Tibial nerve (tissue), 4 donors: ENCODE measurements at regions not wholly inside any gene's neighbourhood (a gene's known extent, or its start where the extent isn't known, plus 50 kb on each side); places are given as distances from the start of the nearest gene placed in this dataset.

Experiments used
- DNase-seq, 2 donors: peaks; one replicate each; pipeline ENCODE4 v3.0.0-alpha.2; 2019; ENCODE audit warnings: low spot score in 2 of 2
- H3K27ac ChIP-seq, 4 donors: fragments of 200-600 bp; sonication (generic) in 3 of 4; one replicate each; pipeline ENCODE4 v1.5.1; 2017 to 2019; ENCODE audit warnings: mild to moderate bottlenecking in 1 of 4
- H3K27me3 ChIP-seq, 2 donors: fragments of 200-600 bp; sonication (generic) in 1 of 2; one replicate each; pipeline versions ENCODE4 v1.5.1 to v1.6.0; 2017 to 2019
- H3K36me3 ChIP-seq, 3 donors: fragments of 200-600 bp; sonication (generic); one replicate each; pipeline ENCODE4 v1.5.1; 2018 to 2019
- H3K4me1 ChIP-seq, 4 donors: fragments of 200-600 bp; sonication (generic) in 3 of 4; one replicate each; pipeline ENCODE4 v1.5.1; 2017 to 2019
- H3K4me3 ChIP-seq, 4 donors: fragments of 200-600 bp; sonication (generic) in 3 of 4; one replicate each; pipeline ENCODE4 v1.5.1; 2017 to 2019; ENCODE audit warnings: mild to moderate bottlenecking in 1 of 4, moderate library complexity in 1 of 4
- H3K9me3 ChIP-seq, 4 donors: fragments of 200-600 bp; sonication (generic) in 3 of 4; one replicate each; pipeline ENCODE4 v1.5.1; 2017 to 2019
- CTCF ChIP-seq, 5 experiments: fragments of 200-600 bp in 3 of 5; fragments of 450-650 bp in 2 of 5; sonication (generic) in 3 of 5; IDR thresholded peaks; one replicate each; pipeline ENCODE4 v1.5.1; 2016 to 2019; ENCODE audit warnings: antibody characterized with exemption in 5 of 5, mild to moderate bottlenecking in 3 of 5, moderate library complexity in 2 of 5
- EP300 ChIP-seq, 2 donors: sonication (generic); formaldehyde crosslinking; IDR thresholded peaks; one replicate each; pipeline ENCODE4 v1.6.1; 2017; ENCODE audit warnings: antibody characterized with exemption in 2 of 2, mild to moderate bottlenecking in 1 of 2
- POLR2A ChIP-seq, 2 donors: fragments of 450-650 bp; IDR thresholded peaks; one replicate each; pipeline ENCODE4 v1.6.1; 2017; ENCODE audit warnings: antibody characterized with exemption in 2 of 2, mild to moderate bottlenecking in 2 of 2, moderate library complexity in 2 of 2
- WGBS, 2 donors: methylation state at CpG; one replicate each; pipeline ENCODE4 v1.1.5; 2018; 5-methylcytosine and 5-hydroxymethylcytosine counted together

- Histone ChIP-seq H3K27ac (no peak overlapping the region), H3K27me3 (no peaks in the 10 kb centered on the region), H3K36me3 (no peaks in the 10 kb centered on the region), H3K4me3 (no peak overlapping the region), H3K9me3 (no peaks in the 10 kb centered on the region), H3K4me1 (no peaks in the 10 kb centered on the region)
- TF ChIP-seq EP300 (IDR thresholded peaks at IDR 0.05) (no peak), POLR2A (IDR thresholded peaks at IDR 0.05) (no peak), CTCF (IDR thresholded peaks at IDR 0.05) (no peak)
- no peak for DNase-seq
These were observed 511.6 kb downstream of the DMAC1 start for GRCh38 chr9:7287986-7288385.

GRCh38 chr9:7287065-7287464, 512.5 kb downstream of the DMAC1 start:
- H3K27me3 ChIP-seq, result no peaks in the 10 kb centered on the region
- no peak overlapping the region for H3K4me3 ChIP-seq
- H3K4me1 ChIP-seq, result no peaks in the 10 kb centered on the region
- H3K9me3 ChIP-seq, result no peaks in the 10 kb centered on the region
- TF ChIP-seq POLR2A (IDR thresholded peaks at IDR 0.05) (no peak), EP300 (IDR thresholded peaks at IDR 0.05) (no peak), CTCF (IDR thresholded peaks at IDR 0.05) (no peak)
- 41 to 48% methylated on average over 4 of the region's 4 CpGs for WGBS, 2 donors
- no peak overlapping the region for H3K27ac ChIP-seq
- H3K36me3 ChIP-seq, result no peaks in the 10 kb centered on the region
- DNase-seq, result no peak

GRCh38 chr9:7286101-7286500, 513.5 kb downstream of the DMAC1 start:
- H3K4me1 ChIP-seq, result no peaks in the 10 kb centered on the region
- H3K36me3 ChIP-seq, result no peaks in the 10 kb centered on the region
- no peaks in the 10 kb centered on the region for H3K27me3 ChIP-seq
- no peak overlapping the region for H3K27ac ChIP-seq
- DNase-seq, result no peak
- no peaks in the 10 kb centered on the region for H3K9me3 ChIP-seq
- no peak overlapping the region for H3K4me3 ChIP-seq
- no peak for TF ChIP-seq CTCF (IDR thresholded peaks at IDR 0.05)
- no peak for TF ChIP-seq POLR2A (IDR thresholded peaks at IDR 0.05)
- 39 to 51% methylated on average over 2 of the region's 2 CpGs for WGBS, 2 donors

GRCh38 chr9:7285199-7285598, 514.4 kb downstream of the DMAC1 start:
- no peak for DNase-seq
- Histone ChIP-seq H3K27ac (no peak overlapping the region), H3K4me3 (no peak overlapping the region), H3K4me1 (no peaks in the 10 kb centered on the region), H3K9me3 (no peaks in the 10 kb centered on the region), H3K36me3 (no peaks in the 10 kb centered on the region), H3K27me3 (no peaks in the 10 kb centered on the region)
- TF ChIP-seq EP300 (IDR thresholded peaks at IDR 0.05), result no peak
- no peak for TF ChIP-seq CTCF (IDR thresholded peaks at IDR 0.05)
- no peak for TF ChIP-seq POLR2A (IDR thresholded peaks at IDR 0.05)
- 73 to 81% methylated on average over 5 of the region's 5 CpGs for WGBS, 2 donors

GRCh38 chr9:7284517-7284916, 515.1 kb downstream of the DMAC1 start:
- Histone ChIP-seq H3K27me3 (no peaks in the 10 kb centered on the region), H3K27ac (no peak overlapping the region), H3K36me3 (no peaks in the 10 kb centered on the region), H3K9me3 (no peaks in the 10 kb centered on the region), H3K4me1 (no peaks in the 10 kb centered on the region), H3K4me3 (no peak overlapping the region)
- TF ChIP-seq POLR2A (IDR thresholded peaks at IDR 0.05) (no peak), EP300 (IDR thresholded peaks at IDR 0.05) (no peak), CTCF (IDR thresholded peaks at IDR 0.05) (no peak)
- DNase-seq, result no peak
- 41 to 46% methylated on average over 2 of the region's 2 CpGs for WGBS, 2 donors
